SU-DHL-6 (cell line): ENCODE measurements at regions not wholly inside any gene's neighbourhood (a gene's known extent, or its start where the extent isn't known, plus 50 kb on each side); places are given as distances from the start of the nearest gene placed in this dataset.
"Not testable (repeated sequence)": the region's sequence is repeated elsewhere in the genome, so short reads cannot be mapped to it uniquely, and the experiment has no call there.

Source experiments
- H2AFZ ChIP-seq: fragments of 200-600 bp; sonication (generic); 2 replicates; pipeline ENCODE4 v1.6.1; 2014; ENCODE audit warnings: low read depth, mild to moderate bottlenecking, moderate library complexity, mixed read lengths, antibody characterized with exemption, low read length; ENCODE audit not compliant: severe bottlenecking
- H3F3A ChIP-seq: fragments of 200-600 bp; shearing (Covaris generic); 2 replicates; pipeline ENCODE4 v1.6.0; 2016; ENCODE audit warnings: antibody characterized with exemption, mild to moderate bottlenecking; ENCODE audit not compliant: insufficient read depth
- H3K27ac ChIP-seq: fragments of 200-600 bp; sonication (generic); 2 replicates; pipeline ENCODE4 v1.5.1; 2016; ENCODE audit warnings: low read depth, mild to moderate bottlenecking, low read length, moderate library complexity, mixed read lengths
- H3K27me3 ChIP-seq: fragments of 200-600 bp; sonication (generic), shearing (Covaris generic); 2 replicates; pipeline ENCODE4 v1.6.0; 2014; ENCODE audit warnings: mild to moderate bottlenecking, low read length
- H3K36me3 ChIP-seq: fragments of 200-600 bp; sonication (generic); 2 replicates; pipeline ENCODE4 v1.6.1; 2014; ENCODE audit warnings: mild to moderate bottlenecking, low read length, mixed read lengths
- H3K4me2 ChIP-seq: fragments of 300-600, 200-600 bp; shearing (Covaris generic), sonication (generic); 2 replicates; pipeline ENCODE4 v1.6.0; 2014; ENCODE audit warnings: low read length, low read depth, mild to moderate bottlenecking; ENCODE audit not compliant: poor library complexity, severe bottlenecking
- H3K4me3 ChIP-seq: fragments of 200-600 bp; sonication (generic); 2 replicates; pipeline ENCODE4 v1.5.1; 2014; ENCODE audit warnings: antibody characterized with exemption, low read length, mild to moderate bottlenecking, mixed read lengths; ENCODE audit not compliant: insufficient read depth, poor library complexity, severe bottlenecking
- H3K79me2 ChIP-seq: fragments of 200-600 bp; sonication (generic); 2 replicates; pipeline ENCODE4 v1.6.1; 2014; ENCODE audit warnings: mild to moderate bottlenecking, low read length, moderate library complexity; ENCODE audit not compliant: insufficient read depth
- H3K9ac ChIP-seq: fragments of 200-600 bp; sonication (generic); 2 replicates; pipeline ENCODE4 v1.7.0; 2014; ENCODE audit warnings: mild to moderate bottlenecking, low read length
- H3K9me2 ChIP-seq: fragments of 200-600 bp; sonication (generic); replicated peaks from 2 replicates; pipeline ENCODE4 v1.6.1; 2014; ENCODE audit warnings: low read length; ENCODE audit not compliant: insufficient read depth
- H3K9me3 ChIP-seq: fragments of 200-600 bp; sonication (generic); 2 replicates; pipeline ENCODE4 v1.6.1; 2014; ENCODE audit warnings: low read length, mixed read lengths; ENCODE audit not compliant: insufficient read depth
- H4K20me1 ChIP-seq: fragments of 200-600 bp; sonication (generic); 2 replicates; pipeline ENCODE4 v1.6.1; 2014; ENCODE audit warnings: low read depth, mild to moderate bottlenecking, antibody characterized with exemption, low read length, moderate library complexity, mixed read lengths
- CTCF ChIP-seq: fragments of 200-600 bp; sonication (generic); IDR thresholded peaks from one replicate; pipeline ENCODE4 v1.5.1; 2017; ENCODE audit warnings: antibody characterized with exemption, mild to moderate bottlenecking, low read length, moderate library complexity; ENCODE audit not compliant: insufficient read depth, poor library complexity, severe bottlenecking
- EZH2phosphoT487 ChIP-seq: fragments of 200-600 bp; sonication (generic), shearing (Covaris generic); conservative IDR thresholded peaks from 2 replicates; pipeline ENCODE4 v1.6.1; 2018; ENCODE audit warnings: mild to moderate bottlenecking, antibody characterized with exemption, low read length, moderate library complexity, mixed read lengths

GRCh38 chr17:74126959-74127358 lies 76.5 kb upstream of the RPL38 start:
- no peak overlapping the region for H2AFZ ChIP-seq
- H3K79me2 ChIP-seq: no peaks in the 10 kb centered on the region
- no peaks in the 10 kb centered on the region for H3K27me3 ChIP-seq
- H3F3A ChIP-seq: no peaks in the 10 kb centered on the region
- H3K4me2 ChIP-seq: no peak overlapping the region
- H4K20me1 ChIP-seq: no peaks in the 10 kb centered on the region
- H3K27ac ChIP-seq: no peak overlapping the region
- no peak for TF ChIP-seq CTCF
- no peak for TF ChIP-seq EZH2phosphoT487
- H3K36me3 ChIP-seq: no peaks in the 10 kb centered on the region
- H3K9me3 ChIP-seq: no peaks in the 10 kb centered on the region
- no peaks in the 10 kb centered on the region for H3K9me2 ChIP-seq
- no peak overlapping the region for H3K9ac ChIP-seq
- no peak overlapping the region for H3K4me3 ChIP-seq

GRCh38 chr17:74128456-74129211 lies 74.8 kb upstream of the RPL38 start:
- no peak for TF ChIP-seq EZH2phosphoT487
- no peak for TF ChIP-seq CTCF
- Histone ChIP-seq H3F3A (no peaks in the 10 kb centered on the region), H3K9me2 (no peaks in the 10 kb centered on the region), H3K4me2 (no peak overlapping the region), H4K20me1 (no peaks in the 10 kb centered on the region), H2AFZ (no peak overlapping the region), H3K36me3 (no peaks in the 10 kb centered on the region), H3K79me2 (no peaks in the 10 kb centered on the region), H3K4me3 (no peak overlapping the region), H3K9me3 (no peaks in the 10 kb centered on the region), H3K27ac (no peak overlapping the region), H3K9ac (no peak overlapping the region), H3K27me3 (no peaks in the 10 kb centered on the region)

GRCh38 chr17:74129800-74130199 lies 73.7 kb upstream of the RPL38 start:
- not testable (repeated sequence) for H3K36me3 ChIP-seq, H3K27ac ChIP-seq, H3K9ac ChIP-seq, H3K4me3 ChIP-seq, H2AFZ ChIP-seq, H4K20me1 ChIP-seq, H3F3A ChIP-seq, H3K27me3 ChIP-seq, H3K9me2 ChIP-seq, H3K9me3 ChIP-seq, H3K79me2 ChIP-seq, H3K4me2 ChIP-seq

GRCh38 chr17:74130276-74130675 lies 73.2 kb upstream of the RPL38 start:
- Histone ChIP-seq H3K4me2 (no peak overlapping the region), H3K4me3 (no peak overlapping the region), H3K79me2 (no peaks in the 10 kb centered on the region), H3K9ac (no peak overlapping the region), H4K20me1 (no peaks in the 10 kb centered on the region), H3F3A (no peaks in the 10 kb centered on the region), H3K27ac (no peak overlapping the region), H3K36me3 (no peaks in the 10 kb centered on the region), H3K27me3 (no peaks in the 10 kb centered on the region), H3K9me3 (no peaks in the 10 kb centered on the region), H2AFZ (no peak overlapping the region), H3K9me2 (no peaks in the 10 kb centered on the region)
- TF ChIP-seq EZH2phosphoT487 (no peak), CTCF (no peak)
